Neuronal stem cell (in vitro differentiated cells): ENCODE measurements at regions not wholly inside any gene's neighbourhood (a gene's known extent, or its start where the extent isn't known, plus 50 kb on each side); places are given as distances from the start of the nearest gene placed in this dataset.
A peak's percentile ranks its signal among the peaks of the same experiment; 100 is the strongest.

ENCODE experiments used
- DNase-seq: peaks from one replicate; pipeline ENCODE4 v3.0.0-alpha.2; 2013; ENCODE audit warnings: low spot score
- H2AFZ ChIP-seq: one replicate; pipeline ENCODE4 v1.6.1; 2013; ENCODE audit warnings: mild to moderate bottlenecking, low read length, inconsistent platforms
- H2AK5ac ChIP-seq: 2 replicates; pipeline ENCODE4 v1.6.1; 2013; ENCODE audit warnings: low read depth, mild to moderate bottlenecking, inconsistent platforms, low read length, moderate library complexity, mixed read lengths
- H2BK120ac ChIP-seq: 2 replicates; pipeline ENCODE4 v1.6.1; 2013; ENCODE audit warnings: low read depth, mild to moderate bottlenecking, inconsistent platforms, low read length, moderate library complexity, mixed read lengths
- H2BK12ac ChIP-seq: one replicate; pipeline ENCODE4 v1.6.1; 2013; ENCODE audit warnings: low read length, inconsistent platforms
- H2BK15ac ChIP-seq: 2 replicates; pipeline ENCODE4 v1.6.1; 2013; ENCODE audit warnings: mild to moderate bottlenecking, low read length, inconsistent platforms, mixed read lengths
- H2BK5ac ChIP-seq: one replicate; pipeline ENCODE4 v1.6.1; 2013; ENCODE audit warnings: inconsistent platforms, mild to moderate bottlenecking, low read length, moderate library complexity
- H3K14ac ChIP-seq: one replicate; pipeline ENCODE4 v1.6.1; 2013; ENCODE audit warnings: low read length, inconsistent platforms
- H3K18ac ChIP-seq: 2 replicates; pipeline ENCODE4 v1.6.1; 2013; ENCODE audit warnings: low read length, inconsistent platforms
- H3K23ac ChIP-seq: 2 replicates; pipeline ENCODE4 v1.6.1; 2013; ENCODE audit warnings: low read depth, mild to moderate bottlenecking, mixed read lengths, low read length, inconsistent platforms; ENCODE audit not compliant: poor library complexity
- H3K27ac ChIP-seq: replicated peaks from 3 replicates; pipeline ENCODE4 v1.5.1; 2013; ENCODE audit warnings: low read length, inconsistent platforms
- H3K27me3 ChIP-seq, 3 experiments: 2 replicates each; pipeline ENCODE4 v1.6.1; 2013; ENCODE audit warnings: low read length in 3 of 3, mild to moderate bottlenecking in 2 of 3, inconsistent platforms in 1 of 3, low read depth in 1 of 3, mixed read lengths in 1 of 3, moderate library complexity in 1 of 3; ENCODE audit not compliant: control insufficient read depth in 3 of 3, insufficient read depth in 3 of 3
- H3K36me3 ChIP-seq, 2 donors: replicated peaks in 1 of 2; 2 replicates each; pipeline ENCODE4 v1.6.1; 2013; ENCODE audit warnings: low read length in 2 of 2; ENCODE audit not compliant: control insufficient read depth in 2 of 2, insufficient read depth in 2 of 2
- H3K4ac ChIP-seq: 2 replicates; pipeline ENCODE4 v1.6.1; 2013; ENCODE audit warnings: inconsistent platforms, mild to moderate bottlenecking, low read length, moderate library complexity
- H3K4me1 ChIP-seq, 2 donors: 1 replicate in 1 of 2; 2 replicates in 1 of 2; pipeline ENCODE4 v1.6.1; 2013; ENCODE audit warnings: low read length in 2 of 2, low read depth in 1 of 2; ENCODE audit not compliant: control insufficient read depth in 2 of 2, insufficient read depth in 1 of 2
- H3K4me2 ChIP-seq: one replicate; pipeline ENCODE4 v1.6.1; 2013; ENCODE audit warnings: mild to moderate bottlenecking, low read length, inconsistent platforms; ENCODE audit not compliant: insufficient read depth, poor library complexity, severe bottlenecking
- H3K4me3 ChIP-seq, 2 donors: 2 replicates each; pipeline ENCODE4 v1.5.1; 2013; ENCODE audit warnings: low read length in 2 of 2, mild to moderate bottlenecking in 2 of 2, inconsistent platforms in 1 of 2, moderate library complexity in 1 of 2
- H3K79me1 ChIP-seq: one replicate; pipeline ENCODE4 v1.6.1; 2013; ENCODE audit warnings: low read depth, mild to moderate bottlenecking, inconsistent platforms, low read length, moderate library complexity
- H3K9ac ChIP-seq: one replicate; pipeline ENCODE4 v1.6.1; 2013; ENCODE audit warnings: mild to moderate bottlenecking, low read depth, low read length, inconsistent platforms; ENCODE audit not compliant: poor library complexity
- H3K9me3 ChIP-seq, 2 donors: replicated peaks in 1 of 2; 2 replicates each; pipeline versions ENCODE3 to v1.6.1; 2013; ENCODE audit warnings: low read length in 2 of 2, mild to moderate bottlenecking in 2 of 2, inconsistent platforms in 1 of 2, low read depth in 1 of 2, mixed read lengths in 1 of 2, moderate library complexity in 1 of 2; ENCODE audit not compliant: control insufficient read depth in 2 of 2, insufficient read depth in 1 of 2
- H4K8ac ChIP-seq: one replicate; pipeline ENCODE4 v1.6.1; 2013; ENCODE audit warnings: low read depth, mild to moderate bottlenecking, inconsistent platforms, low read length, moderate library complexity
- H4K91ac ChIP-seq: one replicate; pipeline ENCODE4 v1.6.1; 2013; ENCODE audit warnings: low read length, low read depth, mild to moderate bottlenecking, inconsistent platforms; ENCODE audit not compliant: poor library complexity
- WGBS, 2 donors: extraction: QIAGEN DNeasy Blood & Tissue Kit; methylation state at CpG; one replicate each; pipeline ENCODE4 v1.1.7; 2013; ENCODE audit warnings: missing lambda C conversion rate in 2 of 2, mixed read lengths in 1 of 2; ENCODE audit not compliant: insufficient read length in 2 of 2, insufficient replicate concordance in 1 of 2; ENCODE audit errors: extremely low coverage in 2 of 2; 5-methylcytosine and 5-hydroxymethylcytosine counted together

DNA sequence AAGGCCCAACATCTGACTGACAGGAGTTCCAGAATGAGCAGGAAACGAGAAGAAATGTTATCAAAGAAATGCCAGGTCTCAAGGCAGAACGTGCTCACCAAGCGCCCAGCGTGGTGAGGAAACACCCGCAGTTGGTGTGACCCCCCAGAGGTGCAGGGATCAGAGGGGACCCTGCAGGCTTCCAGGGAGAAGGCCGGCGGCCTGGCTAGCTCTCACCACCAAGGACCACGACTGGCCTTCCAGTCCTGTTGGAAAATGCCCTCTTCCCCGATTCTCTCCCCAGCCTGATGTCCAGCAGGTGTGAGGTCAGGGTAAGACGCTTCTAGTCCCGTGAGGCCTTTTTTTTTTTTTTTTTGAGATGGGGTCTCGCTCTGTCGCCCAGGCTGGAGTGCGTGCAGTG, 189.1 kb downstream of the IGLL1 start:
- no peaks in the 10 kb centered on the region for H3K36me3 ChIP-seq
- H3K4me3 ChIP-seq, result no peak overlapping the region
- H4K91ac ChIP-seq, result no peak overlapping the region
- no peak overlapping the region for H3K27ac ChIP-seq
- no peak overlapping the region for H3K4ac ChIP-seq
- no peak overlapping the region for H3K23ac ChIP-seq
- H3K18ac ChIP-seq, result no peak overlapping the region
- H2BK15ac ChIP-seq, result no peak overlapping the region
- H2AFZ ChIP-seq, result no peak overlapping the region
- no peak for DNase-seq
- H2AK5ac ChIP-seq, result no peak overlapping the region
- no peak overlapping the region for H2BK5ac ChIP-seq
- peaks cover 0 to 3% of the 10 kb centered on the region in 2 donors for H3K4me1 ChIP-seq
- no peak overlapping the region for H2BK120ac ChIP-seq
- H4K8ac ChIP-seq, result no peak overlapping the region
- H3K14ac ChIP-seq, result no peak overlapping the region
- WGBS, 2 donors, result no CpG with 5 or more reads among the region's 14 CpGs
- peaks cover 0 to 5% (median 0%) of the 10 kb centered on the region in 3 experiments for H3K27me3 ChIP-seq
- H2BK12ac ChIP-seq, result no peak overlapping the region
- no peaks in the 10 kb centered on the region for H3K79me1 ChIP-seq
- H3K9me3 ChIP-seq, result no peaks in the 10 kb centered on the region
- no peak overlapping the region for H3K9ac ChIP-seq
- no peak overlapping the region for H3K4me2 ChIP-seq

DNA sequence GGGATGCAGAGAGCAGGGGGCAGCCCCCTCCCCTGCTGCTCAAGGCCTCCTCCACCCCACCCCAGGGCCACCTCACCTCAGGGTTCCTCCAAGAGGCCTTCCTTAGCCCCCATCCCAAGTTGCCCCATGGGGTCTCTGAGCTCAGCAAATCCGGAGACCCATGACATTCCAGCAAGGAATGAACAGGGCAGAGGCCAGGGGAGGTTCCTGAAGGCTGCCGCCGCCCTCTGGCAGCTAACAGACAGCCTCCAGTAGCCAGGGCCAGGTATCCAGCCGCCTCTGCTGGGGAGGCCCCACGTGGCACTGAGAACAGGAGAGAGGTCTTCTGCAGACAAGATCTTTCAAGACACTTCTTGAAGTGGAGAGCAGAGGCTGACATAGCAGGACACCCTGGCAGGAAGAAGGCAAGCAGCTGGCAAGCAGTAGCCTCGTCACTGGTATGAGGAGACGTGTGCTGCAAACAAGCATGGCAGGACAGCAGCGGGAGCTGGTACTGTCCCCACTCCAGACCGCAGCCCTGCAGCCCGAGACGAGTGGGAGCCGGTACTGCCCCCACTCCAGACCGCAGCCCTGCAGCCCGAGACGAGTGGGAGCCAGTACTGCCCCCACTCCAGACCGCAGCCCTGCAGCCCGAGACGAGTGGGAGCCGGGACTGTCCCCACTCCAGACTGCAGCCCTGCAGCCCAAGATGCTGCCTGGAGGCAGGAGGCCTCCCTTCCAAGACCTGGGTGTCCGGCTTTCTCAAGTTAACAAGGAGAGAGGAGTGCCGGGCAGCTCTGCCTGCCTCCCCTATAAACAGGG, 190.6 kb downstream of the IGLL1 start:
- H2AFZ ChIP-seq, result no peak overlapping the region

DNA sequence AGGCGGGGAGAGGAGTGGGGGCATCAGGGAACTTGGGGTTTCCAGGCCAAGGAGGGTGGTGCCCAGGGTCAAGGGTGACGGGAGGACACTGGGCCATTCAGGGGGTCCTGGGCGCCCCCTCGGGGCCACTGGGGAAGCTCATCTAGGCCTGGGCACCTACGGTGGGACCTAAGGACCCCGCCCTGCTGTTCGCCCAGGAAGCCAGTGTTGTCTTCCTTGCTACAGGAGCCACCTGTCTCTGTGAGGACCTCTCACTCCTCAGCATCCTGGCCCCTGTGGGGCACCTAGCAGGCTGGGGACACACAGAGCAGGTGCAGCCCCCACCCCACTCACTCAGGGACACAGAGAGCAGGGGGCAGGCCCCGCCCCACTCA, 191.6 kb downstream of the IGLL1 start:
- DNase-seq, result no peak
- Histone ChIP-seq H2BK5ac (no peak overlapping the region), H3K9me3 (no peaks in the 10 kb centered on the region), H3K27me3 (peaks cover 0 to 12% (median 0%) of the 10 kb centered on the region in 3 experiments), H3K18ac (peak overlapping the region; percentile 57), H3K27ac (no peak overlapping the region), H2AFZ (no peak overlapping the region), H3K23ac (no peak overlapping the region), H3K4ac (no peak overlapping the region), H3K4me2 (no peak overlapping the region), H4K91ac (no peak overlapping the region), H2BK12ac (no peak overlapping the region), H3K4me3 (no peak overlapping the region), H4K8ac (peak overlapping the region; percentile 43), H3K36me3 (no peaks in the 10 kb centered on the region), H2BK120ac (no peak overlapping the region), H3K14ac (no peak overlapping the region), H2BK15ac (no peak overlapping the region), H3K79me1 (no peaks in the 10 kb centered on the region), H3K4me1 (peaks cover 3 to 9% of the 10 kb centered on the region in 2 donors), H2AK5ac (no peak overlapping the region), H3K9ac (no peak overlapping the region)
- no CpG with 5 or more reads among the region's 8 CpGs for WGBS, 2 donors

More for the DNA sequence above, 190.6 kb downstream of the IGLL1 start:
- peak overlapping the region; percentile 46 for H2AK5ac ChIP-seq
- no peak overlapping the region for H2BK5ac ChIP-seq
- no peaks in the 10 kb centered on the region for H3K79me1 ChIP-seq
- H3K9me3 ChIP-seq, result no peaks in the 10 kb centered on the region
- peaks cover 0 to 7% (median 0%) of the 10 kb centered on the region in 3 experiments for H3K27me3 ChIP-seq
- H4K91ac ChIP-seq, result no peak overlapping the region
- H3K4me2 ChIP-seq, result no peak overlapping the region
- H3K27ac ChIP-seq, result no peak overlapping the region
- H3K14ac ChIP-seq, result peak overlapping the region; percentile 71
- H3K4me1 ChIP-seq, result peaks cover 0 to 3% of the 10 kb centered on the region in 2 donors
- no peaks in the 10 kb centered on the region for H3K36me3 ChIP-seq
- no peak overlapping the region for H3K23ac ChIP-seq
- DNase-seq, result no peak
- no peak overlapping the region for H3K9ac ChIP-seq
- H2BK15ac ChIP-seq, result no peak overlapping the region
- no peak overlapping the region for H2BK12ac ChIP-seq
- no peak overlapping the region for H3K4me3 ChIP-seq
- H3K4ac ChIP-seq, result no peak overlapping the region
- H4K8ac ChIP-seq, result no peak overlapping the region
- peak overlapping the region; percentile 85 for H3K18ac ChIP-seq
- no CpG with 5 or more reads among the region's 21 CpGs for whole genome bisulfite sequencing, 2 donors
- H2BK120ac ChIP-seq, result no peak overlapping the region

DNA sequence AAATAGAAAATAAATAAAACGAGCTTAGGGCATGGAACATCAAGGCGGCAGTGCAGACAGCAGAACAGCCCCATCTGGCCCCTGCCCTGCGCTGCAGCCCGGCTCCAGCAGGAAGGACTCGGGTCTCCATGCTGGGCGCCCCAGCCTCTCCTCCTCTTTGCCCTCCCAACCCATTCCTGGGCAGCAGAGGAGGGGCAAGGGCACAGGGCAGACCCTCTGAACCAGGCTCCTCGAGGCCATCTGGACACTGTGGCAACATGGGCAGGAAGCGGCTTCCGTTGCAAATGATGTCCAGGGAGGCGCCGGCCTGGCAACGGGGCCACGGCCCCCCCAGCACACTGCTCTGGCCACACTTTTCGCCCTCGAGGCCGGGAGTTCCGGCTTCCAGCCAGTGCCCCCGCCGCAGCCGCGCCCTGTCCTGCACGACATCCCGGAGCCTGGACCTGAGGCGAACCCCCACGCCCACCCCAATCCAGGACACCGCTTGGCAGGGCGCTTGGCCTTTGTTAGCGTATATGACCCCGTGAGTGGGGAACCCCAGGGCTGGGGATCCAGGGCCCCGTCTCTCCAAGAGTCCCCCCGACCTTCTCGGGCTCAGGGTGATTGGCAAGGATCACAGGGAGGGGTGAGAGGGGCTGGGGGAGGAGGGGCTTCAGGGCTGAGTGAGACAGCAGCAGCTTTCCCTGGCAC, 192.1 kb downstream of the IGLL1 start:
- WGBS, 2 donors, result no CpG with 5 or more reads among the region's 32 CpGs
- H3K4me2 ChIP-seq, result no peak overlapping the region
- no peak overlapping the region for H4K8ac ChIP-seq
- H3K23ac ChIP-seq, result no peak overlapping the region
- no peak overlapping the region for H2AFZ ChIP-seq
- no peaks in the 10 kb centered on the region for H3K9me3 ChIP-seq
- H3K4me1 ChIP-seq, result peaks cover 3 to 9% of the 10 kb centered on the region in 2 donors
- no peak overlapping the region for H2BK5ac ChIP-seq
- no peak overlapping the region for H3K18ac ChIP-seq
- no peak overlapping the region for H3K14ac ChIP-seq
- H3K27ac ChIP-seq, result no peak overlapping the region
- H3K79me1 ChIP-seq, result no peaks in the 10 kb centered on the region
- H3K9ac ChIP-seq, result no peak overlapping the region
- H2BK15ac ChIP-seq, result peak overlapping the region; percentile 67
- H2BK12ac ChIP-seq, result peak overlapping the region; percentile 90
- peaks cover 0 to 12% (median 0%) of the 10 kb centered on the region in 3 experiments for H3K27me3 ChIP-seq
- H4K91ac ChIP-seq, result no peak overlapping the region
- H2BK120ac ChIP-seq, result no peak overlapping the region
- H3K36me3 ChIP-seq, result no peaks in the 10 kb centered on the region
- peak overlapping the region; percentile 81 for H2AK5ac ChIP-seq
- no peak for DNase-seq
- no peak overlapping the region for H3K4me3 ChIP-seq
- no peak overlapping the region for H3K4ac ChIP-seq
